Endodermal cell (in vitro differentiated cells): ENCODE measurements at regions not wholly inside any gene's neighbourhood (a gene's known extent, or its start where the extent isn't known, plus 50 kb on each side); places are given as distances from the start of the nearest gene placed in this dataset.

Source experiments
- DNase-seq: peaks from one replicate; pipeline ENCODE4 v3.0.0-alpha.2; 2017
- H3K27ac ChIP-seq: 2 replicates; pipeline ENCODE4 v1.5.1; 2013; ENCODE audit warnings: mild to moderate bottlenecking, low read depth, low read length, moderate library complexity
- H3K27me3 ChIP-seq: 2 replicates; pipeline ENCODE4 v1.6.1; 2013; ENCODE audit warnings: mild to moderate bottlenecking, low read length, moderate library complexity; ENCODE audit not compliant: insufficient read depth, control insufficient read depth, poor library complexity, severe bottlenecking
- H3K36me3 ChIP-seq: 2 replicates; pipeline ENCODE4 v1.7.0; 2013; ENCODE audit warnings: mild to moderate bottlenecking, low read length, moderate library complexity; ENCODE audit not compliant: control insufficient read depth, insufficient read depth
- H3K4me1 ChIP-seq: one replicate; pipeline ENCODE4 v1.7.0; 2013; ENCODE audit warnings: low read length; ENCODE audit not compliant: control insufficient read depth, insufficient read depth
- H3K4me3 ChIP-seq: 2 replicates; pipeline ENCODE4 v1.5.1; 2013; ENCODE audit warnings: mild to moderate bottlenecking, low read length, moderate library complexity
- H3K9ac ChIP-seq: 2 replicates; pipeline ENCODE4 v1.6.1; 2013; ENCODE audit warnings: mild to moderate bottlenecking, low read length, moderate library complexity; ENCODE audit not compliant: poor library complexity, severe bottlenecking; ENCODE audit errors: extremely low read depth
- H3K9me3 ChIP-seq: 2 replicates; pipeline ENCODE4 v1.6.1; 2013; ENCODE audit warnings: mild to moderate bottlenecking, low read length, moderate library complexity; ENCODE audit not compliant: control insufficient read depth
- H3K27ac Mint-ChIP-seq: 2 replicates; pipeline ENCODE4 v1.8.0; 2020; ENCODE audit warnings: mixed read lengths
- H3K27me3 Mint-ChIP-seq: 2 replicates; pipeline ENCODE4 v1.8.0; 2021; ENCODE audit warnings: mild to moderate bottlenecking, mixed read lengths; ENCODE audit not compliant: insufficient read depth
- H3K36me3 Mint-ChIP-seq: 2 replicates; pipeline ENCODE4 v1.8.0; 2020; ENCODE audit warnings: low read depth, mixed read lengths
- H3K4me1 Mint-ChIP-seq: 2 replicates; pipeline ENCODE4 v1.8.0; 2020; ENCODE audit warnings: mixed read lengths
- H3K4me3 Mint-ChIP-seq: 2 replicates; pipeline ENCODE4 v1.8.0; 2020; ENCODE audit warnings: mild to moderate bottlenecking, moderate library complexity, mixed read lengths
- H3K9me3 Mint-ChIP-seq: 2 replicates; pipeline ENCODE4 v1.8.0; 2020; ENCODE audit warnings: mild to moderate bottlenecking, mixed read lengths
- CTCF ChIP-seq: fragments of 200-600 bp; sonication (generic); conservative IDR thresholded peaks from 2 replicates; pipeline ENCODE4 v1.5.0; 2021; ENCODE audit warnings: antibody characterized with exemption, mild to moderate bottlenecking
- WGBS, 2 experiments: methylation state at CpG; one replicate each; pipeline versions ENCODE4 v1.1.5 to v1.1.7; 2013; ENCODE audit warnings: missing lambda C conversion rate in 2 of 2, mixed read lengths in 1 of 2; ENCODE audit not compliant: insufficient coverage in 1 of 2, insufficient read length in 1 of 2; 5-methylcytosine and 5-hydroxymethylcytosine counted together

GRCh38 chr4:180866933-180867643 is 1376.1 kb upstream of the TENM3 start:
- 65 to 87% methylated on average over 6 to 16 of the region's 16 CpGs for WGBS, 2 experiments
- TF ChIP-seq CTCF: no peak
- H3K4me3 Mint-ChIP-seq: no peak overlapping the region
- no peak overlapping the region for H3K4me3 ChIP-seq
- H3K9ac ChIP-seq: no peak overlapping the region
- H3K36me3 ChIP-seq: no peaks in the 10 kb centered on the region
- H3K27ac ChIP-seq: no peak overlapping the region
- H3K4me1 ChIP-seq: no peaks in the 10 kb centered on the region
- H3K27me3 ChIP-seq: no peaks in the 10 kb centered on the region
- H3K27me3 Mint-ChIP-seq: no peaks in the 10 kb centered on the region
- no peak overlapping the region for H3K27ac Mint-ChIP-seq
- H3K36me3 Mint-ChIP-seq: no peaks in the 10 kb centered on the region
- H3K9me3 Mint-ChIP-seq: peaks cover 4% of the 10 kb centered on the region
- no peak for DNase-seq
- H3K9me3 ChIP-seq: peaks cover 4% of the 10 kb centered on the region
- peaks cover 4% of the 10 kb centered on the region for H3K4me1 Mint-ChIP-seq

- Histone ChIP-seq H3K9me3 (peaks cover 4% of the 10 kb centered on the region), H3K36me3 (no peaks in the 10 kb centered on the region), H3K4me3 (no peak overlapping the region), H3K27me3 (no peaks in the 10 kb centered on the region), H3K9ac (no peak overlapping the region), H3K27ac (no peak overlapping the region), H3K4me1 (no peaks in the 10 kb centered on the region)
- H3K27ac Mint-ChIP-seq: no peak overlapping the region
- H3K9me3 Mint-ChIP-seq: peaks cover 10% of the 10 kb centered on the region
- WGBS, 2 experiments: 85% methylated on average over 2 of the region's 2 CpGs; no CpG with 5 or more reads in 1 of the 2 experiments
- H3K27me3 Mint-ChIP-seq: no peaks in the 10 kb centered on the region
- H3K4me3 Mint-ChIP-seq: no peak overlapping the region
- no peak for TF ChIP-seq CTCF
- H3K4me1 Mint-ChIP-seq: peaks cover 4% of the 10 kb centered on the region
- DNase-seq: no peak
- no peaks in the 10 kb centered on the region for H3K36me3 Mint-ChIP-seq
These were observed 1372.6 kb upstream of the TENM3 start for GRCh38 chr4:180870623-180871022.

GRCh38 chr4:180898305-180898704 is 1344.9 kb upstream of the TENM3 start:
- H3K9me3 Mint-ChIP-seq: no peaks in the 10 kb centered on the region
- Histone ChIP-seq H3K9me3 (no peaks in the 10 kb centered on the region), H3K4me3 (no peak overlapping the region), H3K9ac (no peak overlapping the region), H3K36me3 (no peaks in the 10 kb centered on the region), H3K4me1 (no peaks in the 10 kb centered on the region), H3K27ac (no peak overlapping the region), H3K27me3 (no peaks in the 10 kb centered on the region)
- no peak overlapping the region for H3K27ac Mint-ChIP-seq
- H3K36me3 Mint-ChIP-seq: no peaks in the 10 kb centered on the region
- H3K4me1 Mint-ChIP-seq: no peaks in the 10 kb centered on the region
- 0% methylated on average over 1 of the region's 1 CpG; no CpG with 5 or more reads in 1 of the 2 experiments for WGBS, 2 experiments
- no peak overlapping the region for H3K4me3 Mint-ChIP-seq
- TF ChIP-seq CTCF: no peak
- no peaks in the 10 kb centered on the region for H3K27me3 Mint-ChIP-seq
- no peak for DNase-seq
